ENCODE measurements at regions not wholly inside any gene's neighbourhood (a gene's known extent, or its start where the extent isn't known, plus 50 kb on each side); places are given as distances from the start of the nearest gene placed in this dataset.

- TF ChIP-seq YY1 (IDR thresholded peaks at IDR 0.05; ENCODE audit: insufficient read depth, insufficient read length) (no peak), ZNF274 (IDR thresholded peaks at IDR 0.05; ENCODE audit: low read depth, low read length) (no peak), SUZ12 (IDR thresholded peaks at IDR 0.05; ENCODE audit: extremely low read depth, insufficient read depth, insufficient read length) (no peak)
Measured at GRCh38 chr9:89780959-89781358, 176.1 kb downstream of the GADD45G start.
